ENCODE measurements at regions not wholly inside any gene's neighbourhood (a gene's known extent, or its start where the extent isn't known, plus 50 kb on each side); places are given as distances from the start of the nearest gene placed in this dataset.

GRCh38 chr4:27128443-27128842 lies 267.8 kb downstream of the STIM2 start:
- Histone ChIP-seq H3K9me2 (ENCODE audit: insufficient read depth) (no peaks in the 10 kb centered on the region), H3K4me1 (ENCODE audit: insufficient read depth) (no peaks in the 10 kb centered on the region), H3K4me2 (ENCODE audit: unreplicated experiment) (no peak overlapping the region), H3K4me3 (no peak overlapping the region), H3K79me2 (ENCODE audit: insufficient read depth) (no peaks in the 10 kb centered on the region), H3K36me3 (ENCODE audit: low read depth) (no peaks in the 10 kb centered on the region), H4K20me1 (ENCODE audit: insufficient read depth) (no peaks in the 10 kb centered on the region), H3K9ac (no peak overlapping the region), H3K27me3 (replicated peaks; ENCODE audit: insufficient read depth) (no peaks in the 10 kb centered on the region), H3K27ac (no peak overlapping the region), H3K9me3 (ENCODE audit: low read depth) (no peaks in the 10 kb centered on the region), H2AFZ (no peak overlapping the region), H3F3A (ENCODE audit: insufficient read depth) (no peaks in the 10 kb centered on the region)
- WGBS, 2 experiments (ENCODE audit: low coverage in 1 of 2, low lambda C conversion rate in 2 of 2, missing lambda C conversion rate in 2 of 2): 45 to 51% methylated on average over 5 of the region's 5 CpGs
- TF ChIP-seq EZH2 (IDR thresholded peaks at IDR 0.05; ENCODE audit: insufficient read depth, poor library complexity, severe bottlenecking) (no peak), EZH2phosphoT487 (IDR thresholded peaks at IDR 0.05; ENCODE audit: insufficient read depth, low read depth) (no peak)
- in situ Hi-C loops (cut with MboI): no loop called here
- no peak for DNase-seq

GRCh38 chr4:27129871-27130366 lies 269.3 kb downstream of the STIM2 start:
- Histone ChIP-seq H3K9me3 (ENCODE audit: low read depth) (no peaks in the 10 kb centered on the region), H3K4me1 (ENCODE audit: insufficient read depth) (no peaks in the 10 kb centered on the region), H3K79me2 (ENCODE audit: insufficient read depth) (no peaks in the 10 kb centered on the region), H3K9ac (no peak overlapping the region), H3K4me3 (no peak overlapping the region), H3K4me2 (ENCODE audit: unreplicated experiment) (no peak overlapping the region), H3K9me2 (ENCODE audit: insufficient read depth) (no peaks in the 10 kb centered on the region), H3K27me3 (replicated peaks; ENCODE audit: insufficient read depth) (no peaks in the 10 kb centered on the region), H3K27ac (no peak overlapping the region), H4K20me1 (ENCODE audit: insufficient read depth) (no peaks in the 10 kb centered on the region), H2AFZ (no peak overlapping the region), H3F3A (ENCODE audit: insufficient read depth) (no peaks in the 10 kb centered on the region), H3K36me3 (ENCODE audit: low read depth) (no peaks in the 10 kb centered on the region)
- WGBS, 2 experiments (ENCODE audit: low coverage in 1 of 2, low lambda C conversion rate in 2 of 2, missing lambda C conversion rate in 2 of 2): 48 to 49% methylated on average over 7 of the region's 7 CpGs
- in situ Hi-C loops (cut with MboI): no loop called here
- TF ChIP-seq EZH2 (IDR thresholded peaks at IDR 0.05; ENCODE audit: insufficient read depth, poor library complexity, severe bottlenecking) (no peak), EZH2phosphoT487 (IDR thresholded peaks at IDR 0.05; ENCODE audit: insufficient read depth, low read depth) (no peak)
- no peak for DNase-seq

- no peak overlapping the region for H3K4me2 ChIP-seq (ENCODE audit: unreplicated experiment)
- no peaks in the 10 kb centered on the region for H3K9me2 ChIP-seq (ENCODE audit: insufficient read depth)
- H3K4me1 ChIP-seq (ENCODE audit: insufficient read depth): no peaks in the 10 kb centered on the region
- H3K27ac ChIP-seq: no peak overlapping the region
- 71 to 85% methylated on average over 1 of the region's 1 CpG for WGBS, 2 experiments (ENCODE audit: low coverage in 1 of 2, low lambda C conversion rate in 2 of 2, missing lambda C conversion rate in 2 of 2)
- H3K9ac ChIP-seq: no peak overlapping the region
- no peaks in the 10 kb centered on the region for H3K27me3 ChIP-seq (replicated peaks; ENCODE audit: insufficient read depth)
- H3K79me2 ChIP-seq (ENCODE audit: insufficient read depth): no peaks in the 10 kb centered on the region
- in situ Hi-C loops (cut with MboI): no loop called here
- no peaks in the 10 kb centered on the region for H4K20me1 ChIP-seq (ENCODE audit: insufficient read depth)
- H3K9me3 ChIP-seq (ENCODE audit: low read depth): no peaks in the 10 kb centered on the region
- no peak for TF ChIP-seq EZH2phosphoT487 (IDR thresholded peaks at IDR 0.05; ENCODE audit: insufficient read depth, low read depth)
- no peak for TF ChIP-seq EZH2 (IDR thresholded peaks at IDR 0.05; ENCODE audit: insufficient read depth, poor library complexity, severe bottlenecking)
- H3F3A ChIP-seq (ENCODE audit: insufficient read depth): no peaks in the 10 kb centered on the region
- no peak overlapping the region for H3K4me3 ChIP-seq
- DNase-seq: no peak
- no peak overlapping the region for H2AFZ ChIP-seq
- H3K36me3 ChIP-seq (ENCODE audit: low read depth): no peaks in the 10 kb centered on the region
Observed at GRCh38 chr4:27132497-27132896, 271.9 kb downstream of the STIM2 start.

GRCh38 chr4:27140486-27140885 lies 279.8 kb downstream of the STIM2 start:
- Histone ChIP-seq H3K4me1 (ENCODE audit: insufficient read depth) (no peaks in the 10 kb centered on the region), H3K9me2 (ENCODE audit: insufficient read depth) (no peaks in the 10 kb centered on the region), H3K9ac (no peak overlapping the region), H2AFZ (no peak overlapping the region), H3K79me2 (ENCODE audit: insufficient read depth) (no peaks in the 10 kb centered on the region), H3K27ac (no peak overlapping the region), H3K9me3 (ENCODE audit: low read depth) (no peaks in the 10 kb centered on the region), H3K4me3 (no peak overlapping the region), H4K20me1 (ENCODE audit: insufficient read depth) (no peaks in the 10 kb centered on the region), H3K27me3 (replicated peaks; ENCODE audit: insufficient read depth) (no peaks in the 10 kb centered on the region), H3F3A (ENCODE audit: insufficient read depth) (no peaks in the 10 kb centered on the region), H3K4me2 (ENCODE audit: unreplicated experiment) (no peak overlapping the region), H3K36me3 (ENCODE audit: low read depth) (no peaks in the 10 kb centered on the region)
- WGBS, 2 experiments (ENCODE audit: low coverage in 1 of 2, low lambda C conversion rate in 2 of 2, missing lambda C conversion rate in 2 of 2): 9 to 16% methylated on average over 4 of the region's 4 CpGs
- DNase-seq: no peak
- TF ChIP-seq EZH2phosphoT487 (IDR thresholded peaks at IDR 0.05; ENCODE audit: insufficient read depth, low read depth): no peak
- no peak for TF ChIP-seq EZH2 (IDR thresholded peaks at IDR 0.05; ENCODE audit: insufficient read depth, poor library complexity, severe bottlenecking)
- in situ Hi-C loops (cut with MboI): no loop called here

- H2AFZ ChIP-seq: no peak overlapping the region
- TF ChIP-seq EZH2phosphoT487 (IDR thresholded peaks at IDR 0.05; ENCODE audit: insufficient read depth, low read depth): no peak
- TF ChIP-seq EZH2 (IDR thresholded peaks at IDR 0.05; ENCODE audit: insufficient read depth, poor library complexity, severe bottlenecking): no peak
- DNase-seq: no peak
- no peak overlapping the region for H3K4me2 ChIP-seq (ENCODE audit: unreplicated experiment)
- no peaks in the 10 kb centered on the region for H3K4me1 ChIP-seq (ENCODE audit: insufficient read depth)
- H3K9me2 ChIP-seq (ENCODE audit: insufficient read depth): no peaks in the 10 kb centered on the region
- H4K20me1 ChIP-seq (ENCODE audit: insufficient read depth): no peaks in the 10 kb centered on the region
- H3K4me3 ChIP-seq: no peak overlapping the region
- no peak overlapping the region for H3K9ac ChIP-seq
- in situ Hi-C loops (cut with MboI): no loop called here
- no peaks in the 10 kb centered on the region for H3K27me3 ChIP-seq (replicated peaks; ENCODE audit: insufficient read depth)
- WGBS, 2 experiments (ENCODE audit: low coverage in 1 of 2, low lambda C conversion rate in 2 of 2, missing lambda C conversion rate in 2 of 2): 34 to 40% methylated on average over 6 of the region's 6 CpGs
- no peaks in the 10 kb centered on the region for H3K36me3 ChIP-seq (ENCODE audit: low read depth)
- no peaks in the 10 kb centered on the region for H3K79me2 ChIP-seq (ENCODE audit: insufficient read depth)
- no peaks in the 10 kb centered on the region for H3F3A ChIP-seq (ENCODE audit: insufficient read depth)
- H3K9me3 ChIP-seq (ENCODE audit: low read depth): no peaks in the 10 kb centered on the region
- no peak overlapping the region for H3K27ac ChIP-seq
Observed at GRCh38 chr4:27141530-27141929, 280.9 kb downstream of the STIM2 start.
